Choroid plexus epithelial cell (primary cell): ENCODE measurements at regions not wholly inside any gene's neighbourhood (a gene's known extent, or its start where the extent isn't known, plus 50 kb on each side); places are given as distances from the start of the nearest gene placed in this dataset.

Experiments used
- DNase-seq: peaks from one replicate; pipeline ENCODE4 v3.0.0-alpha.2; 2010; ENCODE audit warnings: low read depth
- H3K4me3 ChIP-seq: 2 replicates; pipeline ENCODE4 v1.5.1; 2011; ENCODE audit warnings: low read depth, mild to moderate bottlenecking, control low read depth, low read length, moderate library complexity
- CTCF ChIP-seq: conservative IDR thresholded peaks from 2 replicates; pipeline ENCODE4 v1.5.1; 2011; ENCODE audit warnings: low read depth, mild to moderate bottlenecking, control low read depth, inconsistent platforms, low read length, moderate library complexity

- DNase-seq = no peak
- no peak for TF ChIP-seq CTCF
- no peak overlapping the region for H3K4me3 ChIP-seq
Measured at GRCh38 chr1:232704256-232704655, 74.3 kb upstream of the SIPA1L2 start.

- no peak for TF ChIP-seq CTCF
- peak; percentile 77 for DNase-seq
- H3K4me3 ChIP-seq = no peak overlapping the region
Measured at GRCh38 chr1:232704694-232705680, 75.1 kb upstream of the SIPA1L2 start.

- DNase-seq = no peak
- no peak for TF ChIP-seq CTCF
Measured at GRCh38 chr1:232705815-232706575, 76.1 kb upstream of the SIPA1L2 start.

GRCh38 chr1:232707142-232707541, 77.2 kb upstream of the SIPA1L2 start:
- TF ChIP-seq CTCF = no peak
- no peak for DNase-seq
- no peak overlapping the region for H3K4me3 ChIP-seq

More at GRCh38 chr1:232705815-232706575, 76.1 kb upstream of the SIPA1L2 start:
- H3K4me3 ChIP-seq = no peak overlapping the region

GRCh38 chr1:232709386-232709785, 79.5 kb upstream of the SIPA1L2 start:
- no peak for DNase-seq

GRCh38 chr1:232711996-232712395, 82.1 kb upstream of the SIPA1L2 start:
- DNase-seq = no peak
- no peak for TF ChIP-seq CTCF
- H3K4me3 ChIP-seq = no peak overlapping the region

More at GRCh38 chr1:232709386-232709785, 79.5 kb upstream of the SIPA1L2 start:
- TF ChIP-seq CTCF = no peak
- no peak overlapping the region for H3K4me3 ChIP-seq
